Testis (tissue), 2 donors: ENCODE measurements at regions not wholly inside any gene's neighbourhood (a gene's known extent, or its start where the extent isn't known, plus 50 kb on each side); places are given as distances from the start of the nearest gene placed in this dataset.

Experiments
- DNase-seq: peaks from one replicate; pipeline ENCODE4 v3.0.0-alpha.2; 2019
- H3K27ac ChIP-seq, 2 donors: fragments of 200-600 bp; sonication (generic); one replicate each; pipeline ENCODE4 v1.5.1; 2019
- H3K27me3 ChIP-seq: fragments of 200-600 bp; sonication (generic); one replicate; pipeline ENCODE4 v1.5.1; 2019
- H3K36me3 ChIP-seq: fragments of 200-600 bp; sonication (generic); one replicate; pipeline ENCODE4 v1.5.1; 2017; ENCODE audit warnings: low read depth; ENCODE audit errors: missing control alignments
- H3K4me1 ChIP-seq: fragments of 200-600 bp; sonication (generic); one replicate; pipeline ENCODE4 v1.5.1; 2019
- H3K4me3 ChIP-seq, 2 donors: fragments of 200-600 bp; sonication (generic); one replicate each; pipeline ENCODE4 v1.5.1; 2017 to 2019
- H3K9me3 ChIP-seq: fragments of 200-600 bp; sonication (generic); one replicate; pipeline ENCODE4 v1.5.1; 2017
- POLR2A ChIP-seq: fragments of 450-650 bp; IDR thresholded peaks from one replicate; pipeline ENCODE4 v1.6.1; 2017; ENCODE audit warnings: antibody characterized with exemption, mild to moderate bottlenecking, moderate library complexity
- WGBS, 2 donors: methylation state at CpG; one replicate each; pipeline ENCODE4 v1.1.5; 2018; 5-methylcytosine and 5-hydroxymethylcytosine counted together
- intact Hi-C: fragments of 100-400 bp; cut with DNase I; formaldehyde crosslinking; loops from one replicate; pipeline ENCODE4 v1.15.1; 2023; ENCODE audit warnings: low total_unique reads
- TF ChIP-seq, protein P1 (sequence below), 3 experiments: fragments of 450-650 bp in 2 of 3; fragments of 200-600 bp in 1 of 3; sonication (generic) in 1 of 3; IDR thresholded peaks; one replicate each; pipeline ENCODE4 v1.5.1; 2016 to 2019; ENCODE audit warnings: antibody characterized with exemption in 3 of 3, mild to moderate bottlenecking in 2 of 3, moderate library complexity in 1 of 3

DNA sequence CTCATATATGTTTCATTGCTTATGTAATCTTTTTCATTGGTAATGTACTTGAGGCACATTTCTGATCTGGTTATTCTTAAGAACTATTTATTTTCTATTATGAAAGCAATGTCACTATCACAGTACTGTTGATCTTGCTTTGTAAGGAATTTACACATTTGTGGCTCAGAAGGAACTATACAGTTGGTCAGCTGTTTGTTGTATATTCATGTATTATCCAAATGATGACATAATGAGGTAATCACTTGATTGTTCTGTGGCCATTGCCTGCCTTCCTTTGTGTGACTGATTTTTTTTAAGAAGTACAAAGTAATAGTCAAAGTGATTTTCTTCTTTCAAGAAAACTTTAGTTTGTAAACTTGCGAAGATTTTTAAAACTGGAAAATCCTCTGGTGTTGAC, 399.9 kb downstream of the TMEM161B start:
- TF ChIP-seq POLR2A, result no peak
- TF ChIP-seq, protein P1, sequence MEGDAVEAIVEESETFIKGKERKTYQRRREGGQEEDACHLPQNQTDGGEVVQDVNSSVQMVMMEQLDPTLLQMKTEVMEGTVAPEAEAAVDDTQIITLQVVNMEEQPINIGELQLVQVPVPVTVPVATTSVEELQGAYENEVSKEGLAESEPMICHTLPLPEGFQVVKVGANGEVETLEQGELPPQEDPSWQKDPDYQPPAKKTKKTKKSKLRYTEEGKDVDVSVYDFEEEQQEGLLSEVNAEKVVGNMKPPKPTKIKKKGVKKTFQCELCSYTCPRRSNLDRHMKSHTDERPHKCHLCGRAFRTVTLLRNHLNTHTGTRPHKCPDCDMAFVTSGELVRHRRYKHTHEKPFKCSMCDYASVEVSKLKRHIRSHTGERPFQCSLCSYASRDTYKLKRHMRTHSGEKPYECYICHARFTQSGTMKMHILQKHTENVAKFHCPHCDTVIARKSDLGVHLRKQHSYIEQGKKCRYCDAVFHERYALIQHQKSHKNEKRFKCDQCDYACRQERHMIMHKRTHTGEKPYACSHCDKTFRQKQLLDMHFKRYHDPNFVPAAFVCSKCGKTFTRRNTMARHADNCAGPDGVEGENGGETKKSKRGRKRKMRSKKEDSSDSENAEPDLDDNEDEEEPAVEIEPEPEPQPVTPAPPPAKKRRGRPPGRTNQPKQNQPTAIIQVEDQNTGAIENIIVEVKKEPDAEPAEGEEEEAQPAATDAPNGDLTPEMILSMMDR (IDR thresholded peaks at IDR 0.05), result no peak
- H3K9me3 ChIP-seq, result no peaks in the 10 kb centered on the region
- H3K27ac ChIP-seq, result no peak overlapping the region
- intact Hi-C loops, result no loop called here
- no peaks in the 10 kb centered on the region for H3K4me1 ChIP-seq
- H3K27me3 ChIP-seq, result no peaks in the 10 kb centered on the region
- DNase-seq, result no peak
- WGBS, 2 donors, result 88 to 95% methylated on average over 1 of the region's 1 CpG
- H3K36me3 ChIP-seq, result no peaks in the 10 kb centered on the region
- H3K4me3 ChIP-seq, result no peak overlapping the region

DNA sequence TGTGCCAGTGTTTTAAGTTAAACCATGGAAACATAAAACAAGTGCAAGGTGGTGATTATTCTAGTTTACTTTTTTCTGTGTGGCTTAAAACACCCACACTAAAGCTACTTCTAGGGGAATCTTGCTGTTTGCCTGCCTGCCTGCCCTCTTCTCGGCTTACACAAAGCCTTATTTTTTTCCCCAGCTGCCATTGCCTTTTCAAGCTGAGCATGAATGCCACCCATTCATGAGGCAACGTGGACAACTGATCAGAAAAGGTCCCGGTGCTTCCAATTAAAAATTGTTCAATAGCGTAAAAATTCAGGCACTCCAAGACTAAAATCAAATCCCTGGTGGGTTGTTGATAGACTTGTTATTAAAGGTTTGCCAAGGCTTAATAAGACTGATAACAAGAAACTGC, 401.4 kb downstream of the TMEM161B start:
- no peak for DNase-seq
- no peak for TF ChIP-seq POLR2A
- TF ChIP-seq, protein P1 (IDR thresholded peaks at IDR 0.05), result no peak
- whole genome bisulfite sequencing, 2 donors, result 67 to 74% methylated on average over 4 of the region's 4 CpGs
- Histone ChIP-seq H3K4me1 (no peaks in the 10 kb centered on the region), H3K36me3 (no peaks in the 10 kb centered on the region), H3K4me3 (no peak overlapping the region), H3K27ac (no peak overlapping the region), H3K9me3 (no peaks in the 10 kb centered on the region), H3K27me3 (no peaks in the 10 kb centered on the region)
- intact Hi-C loops, result no loop called here

DNA sequence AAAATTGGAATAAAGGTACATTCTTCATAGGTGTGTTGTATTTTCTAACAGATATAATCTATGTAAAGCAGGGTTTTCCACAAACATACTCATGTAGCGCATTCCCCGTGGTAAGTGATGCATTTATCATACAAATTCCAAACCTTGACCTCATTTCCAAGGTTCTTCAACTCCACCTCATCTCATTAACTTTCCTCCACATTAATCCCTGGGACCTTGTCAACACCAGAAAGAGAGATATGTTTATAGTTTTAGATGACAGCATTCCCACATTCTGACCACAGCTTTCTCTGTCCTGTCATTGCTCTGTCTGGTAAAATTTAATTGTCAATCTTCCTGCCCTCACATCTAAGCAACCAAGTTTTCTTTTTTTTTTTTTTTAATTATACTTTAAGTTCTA, 415.1 kb downstream of the TMEM161B start:
- intact Hi-C loops, result no loop called here
- Histone ChIP-seq H3K9me3 (no peaks in the 10 kb centered on the region), H3K27me3 (no peaks in the 10 kb centered on the region), H3K4me3 (no peak overlapping the region), H3K36me3 (no peaks in the 10 kb centered on the region), H3K4me1 (no peaks in the 10 kb centered on the region), H3K27ac (no peak overlapping the region)
- DNase-seq, result no peak
- TF ChIP-seq POLR2A, result no peak
- TF ChIP-seq, protein P1 (IDR thresholded peaks at IDR 0.05), result no peak
- WGBS, 2 donors, result 44 to 49% methylated on average over 2 of the region's 2 CpGs

DNA sequence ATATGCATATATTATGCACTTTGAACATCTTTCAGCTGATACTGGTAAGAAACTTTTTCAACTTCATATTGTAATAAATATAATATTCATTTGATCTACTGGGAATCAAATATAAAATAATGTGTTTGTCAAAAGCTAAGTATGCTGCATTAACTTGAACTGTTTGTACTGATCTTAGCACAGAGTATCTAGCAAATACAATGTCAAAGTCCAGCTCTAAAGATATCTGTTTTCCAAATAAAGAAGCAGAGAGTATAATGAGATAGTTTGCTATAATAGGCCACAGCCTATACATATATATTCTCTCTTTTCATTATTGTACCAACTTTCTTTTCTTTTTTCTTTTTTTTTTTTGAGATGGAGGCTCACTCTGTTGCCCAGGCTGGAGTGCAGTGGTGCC, 417.0 kb downstream of the TMEM161B start:
- Histone ChIP-seq H3K4me1 (no peaks in the 10 kb centered on the region), H3K4me3 (no peak overlapping the region), H3K36me3 (no peaks in the 10 kb centered on the region), H3K9me3 (no peaks in the 10 kb centered on the region), H3K27ac (no peak overlapping the region), H3K27me3 (no peaks in the 10 kb centered on the region)
- intact Hi-C loops, result no loop called here
- no peak for TF ChIP-seq POLR2A
- TF ChIP-seq, protein P1 (IDR thresholded peaks at IDR 0.05), result no peak
- DNase-seq, result no peak

DNA sequence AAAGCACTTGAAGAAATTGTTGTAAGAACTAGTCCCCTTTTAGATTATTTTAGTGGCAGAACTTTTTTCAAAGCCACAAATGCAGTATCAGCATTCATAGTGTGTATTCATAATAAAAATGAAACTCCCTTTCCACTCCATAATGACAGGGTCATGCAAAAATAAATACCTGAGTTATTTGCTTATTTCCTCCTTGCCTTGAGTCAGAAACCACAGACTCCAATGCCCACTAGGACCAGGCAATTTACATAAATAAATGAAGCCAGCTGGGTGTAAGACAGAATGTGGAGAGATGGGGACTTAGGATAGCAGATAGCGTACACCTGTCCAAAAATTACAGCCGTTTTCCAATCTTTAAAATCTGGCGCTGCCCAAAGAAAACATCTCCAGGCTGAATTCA, 417.8 kb downstream of the TMEM161B start:
- Histone ChIP-seq H3K4me1 (no peaks in the 10 kb centered on the region), H3K27me3 (no peaks in the 10 kb centered on the region), H3K36me3 (no peaks in the 10 kb centered on the region), H3K9me3 (no peaks in the 10 kb centered on the region), H3K27ac (no peak overlapping the region), H3K4me3 (no peak overlapping the region)
- no peak for DNase-seq
- intact Hi-C loops, result no loop called here
- WGBS, 2 donors, result 89 to 90% methylated on average over 3 of the region's 3 CpGs
- TF ChIP-seq, protein P1 (IDR thresholded peaks at IDR 0.05), result no peak
- no peak for TF ChIP-seq POLR2A
